ENCODE measurements at regions not wholly inside any gene's neighbourhood (a gene's known extent, or its start where the extent isn't known, plus 50 kb on each side); places are given as distances from the start of the nearest gene placed in this dataset.

GRCh38 chr6:43977404-43978111, 149.7 kb downstream of the MRPL14 start (continued):
- TF ChIP-seq, protein P1, sequence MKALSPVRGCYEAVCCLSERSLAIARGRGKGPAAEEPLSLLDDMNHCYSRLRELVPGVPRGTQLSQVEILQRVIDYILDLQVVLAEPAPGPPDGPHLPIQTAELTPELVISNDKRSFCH (CRISPR knock-in tag; IDR thresholded peaks at IDR 0.05) = no peak
- TF ChIP-seq, protein P1 (tag; IDR thresholded peaks at IDR 0.05) = peak; percentile 72; the same call in 1 of the 2 replicates
- TF ChIP-seq, protein P2, sequence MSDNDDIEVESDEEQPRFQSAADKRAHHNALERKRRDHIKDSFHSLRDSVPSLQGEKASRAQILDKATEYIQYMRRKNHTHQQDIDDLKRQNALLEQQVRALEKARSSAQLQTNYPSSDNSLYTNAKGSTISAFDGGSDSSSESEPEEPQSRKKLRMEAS (CRISPR knock-in tag; IDR thresholded peaks at IDR 0.05) = peak; percentile 68
- no peak for TF ChIP-seq TRIM24 (IDR thresholded peaks at IDR 0.05)
- no peak for TF ChIP-seq ZNF347 (CRISPR knock-in tag; IDR thresholded peaks at IDR 0.05; ENCODE audit: low read depth)
- no peak for TF ChIP-seq SRF (CRISPR knock-in tag; IDR thresholded peaks at IDR 0.05)
- TF ChIP-seq HIVEP1 (CRISPR knock-in tag; IDR thresholded peaks at IDR 0.05) = no peak
- peak; percentile 31; the same call in 1 of the 2 replicates for TF ChIP-seq ZNF592 (IDR thresholded peaks at IDR 0.05)
- TF ChIP-seq ZNF217 (CRISPR knock-in tag; IDR thresholded peaks at IDR 0.05) = 0 out of 2 replicates have a peak, but pooled peaks have one; percentile 33
- TF ChIP-seq U2AF2 (optimal IDR thresholded peaks at IDR 0.05; ENCODE audit: low read depth, low read length) = no peak
- TF ChIP-seq ZNF134 (CRISPR knock-in tag; conservative IDR thresholded peaks at IDR 0.05) = 0 out of 2 replicates have a peak, but pooled peaks have one; percentile 25
- TF ChIP-seq, protein P3, sequence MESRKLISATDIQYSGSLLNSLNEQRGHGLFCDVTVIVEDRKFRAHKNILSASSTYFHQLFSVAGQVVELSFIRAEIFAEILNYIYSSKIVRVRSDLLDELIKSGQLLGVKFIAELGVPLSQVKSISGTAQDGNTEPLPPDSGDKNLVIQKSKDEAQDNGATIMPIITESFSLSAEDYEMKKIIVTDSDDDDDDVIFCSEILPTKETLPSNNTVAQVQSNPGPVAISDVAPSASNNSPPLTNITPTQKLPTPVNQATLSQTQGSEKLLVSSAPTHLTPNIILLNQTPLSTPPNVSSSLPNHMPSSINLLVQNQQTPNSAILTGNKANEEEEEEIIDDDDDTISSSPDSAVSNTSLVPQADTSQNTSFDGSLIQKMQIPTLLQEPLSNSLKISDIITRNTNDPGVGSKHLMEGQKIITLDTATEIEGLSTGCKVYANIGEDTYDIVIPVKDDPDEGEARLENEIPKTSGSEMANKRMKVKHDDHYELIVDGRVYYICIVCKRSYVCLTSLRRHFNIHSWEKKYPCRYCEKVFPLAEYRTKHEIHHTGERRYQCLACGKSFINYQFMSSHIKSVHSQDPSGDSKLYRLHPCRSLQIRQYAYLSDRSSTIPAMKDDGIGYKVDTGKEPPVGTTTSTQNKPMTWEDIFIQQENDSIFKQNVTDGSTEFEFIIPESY (CRISPR knock-in tag; IDR thresholded peaks at IDR 0.05) = 0 out of 2 replicates have a peak, but pooled peaks have one; percentile 12
- no peak for TF ChIP-seq FOXK1 (CRISPR knock-in tag; IDR thresholded peaks at IDR 0.05; ENCODE audit: borderline replicate concordance)
- TF ChIP-seq NFE2L1 (tag; IDR thresholded peaks at IDR 0.05; ENCODE audit: borderline replicate concordance, low read depth) = no peak
- TF ChIP-seq ZNF146 (CRISPR knock-in tag; IDR thresholded peaks at IDR 0.05; ENCODE audit: unreplicated experiment) = no peak
- no peak for TF ChIP-seq PRMT5 (CRISPR knock-in tag; IDR thresholded peaks at IDR 0.05)
- TF ChIP-seq ZNF79 (CRISPR knock-in tag; IDR thresholded peaks at IDR 0.05; ENCODE audit: low read depth) = 0 out of 2 replicates have a peak, but pooled peaks have one; percentile 50
- TF ChIP-seq ZNF23 (CRISPR knock-in tag; IDR thresholded peaks at IDR 0.05) = no peak
- 0 out of 2 replicates have a peak, but pooled peaks have one; percentile 60 for TF ChIP-seq ZNF76 (CRISPR knock-in tag; IDR thresholded peaks at IDR 0.05; ENCODE audit: borderline replicate concordance)
- TF ChIP-seq VEZF1 (CRISPR knock-in tag; IDR thresholded peaks at IDR 0.05) = peak; percentile 30; the same call in 1 of the 2 replicates

Data from K562 (cell line).